Cardiac fibroblast (primary cell): ENCODE measurements at regions not wholly inside any gene's neighbourhood (a gene's known extent, or its start where the extent isn't known, plus 50 kb on each side); places are given as distances from the start of the nearest gene placed in this dataset.

Experiments
- DNase-seq, 2 donors: peaks; one replicate each; pipeline versions ENCODE4 v3.0.0 to v3.0.0-alpha.2; 2010; ENCODE audit warnings: low read depth in 2 of 2
- H3K4me3 ChIP-seq, 2 donors: replicated peaks in 1 of 2; 1 replicate in 1 of 2; 2 replicates in 1 of 2; pipeline ENCODE4 v1.5.1; 2011; ENCODE audit warnings: low read depth in 2 of 2, low read length in 2 of 2, mild to moderate bottlenecking in 2 of 2, moderate library complexity in 1 of 2
- TF ChIP-seq, protein P1 (sequence below): IDR thresholded peaks from one replicate; pipeline ENCODE4 v1.5.1; 2011; ENCODE audit warnings: low read depth, mild to moderate bottlenecking, low read length, inconsistent platforms

DNA sequence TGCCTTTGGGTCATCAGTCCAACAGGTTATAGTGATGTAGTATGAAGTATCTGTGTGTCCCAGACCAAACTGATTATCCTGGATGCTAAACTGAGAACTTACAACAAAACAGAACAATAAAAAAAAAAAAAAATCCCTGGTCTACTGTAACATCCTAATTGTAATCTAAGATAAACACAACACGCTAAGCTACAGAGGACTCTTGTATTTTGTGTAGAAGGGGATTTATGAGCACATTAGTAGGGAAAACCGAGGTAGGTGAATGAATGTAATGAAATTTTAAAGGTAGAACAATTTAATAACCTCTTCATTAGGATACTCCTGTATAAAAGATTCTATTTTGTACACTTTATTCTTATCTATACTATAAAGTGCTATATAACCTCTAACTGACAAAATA is 424.1 kb downstream of the NDFIP2 start:
- no peak for DNase-seq
- H3K4me3 ChIP-seq = no peak overlapping the region
- TF ChIP-seq, protein P1, sequence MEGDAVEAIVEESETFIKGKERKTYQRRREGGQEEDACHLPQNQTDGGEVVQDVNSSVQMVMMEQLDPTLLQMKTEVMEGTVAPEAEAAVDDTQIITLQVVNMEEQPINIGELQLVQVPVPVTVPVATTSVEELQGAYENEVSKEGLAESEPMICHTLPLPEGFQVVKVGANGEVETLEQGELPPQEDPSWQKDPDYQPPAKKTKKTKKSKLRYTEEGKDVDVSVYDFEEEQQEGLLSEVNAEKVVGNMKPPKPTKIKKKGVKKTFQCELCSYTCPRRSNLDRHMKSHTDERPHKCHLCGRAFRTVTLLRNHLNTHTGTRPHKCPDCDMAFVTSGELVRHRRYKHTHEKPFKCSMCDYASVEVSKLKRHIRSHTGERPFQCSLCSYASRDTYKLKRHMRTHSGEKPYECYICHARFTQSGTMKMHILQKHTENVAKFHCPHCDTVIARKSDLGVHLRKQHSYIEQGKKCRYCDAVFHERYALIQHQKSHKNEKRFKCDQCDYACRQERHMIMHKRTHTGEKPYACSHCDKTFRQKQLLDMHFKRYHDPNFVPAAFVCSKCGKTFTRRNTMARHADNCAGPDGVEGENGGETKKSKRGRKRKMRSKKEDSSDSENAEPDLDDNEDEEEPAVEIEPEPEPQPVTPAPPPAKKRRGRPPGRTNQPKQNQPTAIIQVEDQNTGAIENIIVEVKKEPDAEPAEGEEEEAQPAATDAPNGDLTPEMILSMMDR = no peak

DNA sequence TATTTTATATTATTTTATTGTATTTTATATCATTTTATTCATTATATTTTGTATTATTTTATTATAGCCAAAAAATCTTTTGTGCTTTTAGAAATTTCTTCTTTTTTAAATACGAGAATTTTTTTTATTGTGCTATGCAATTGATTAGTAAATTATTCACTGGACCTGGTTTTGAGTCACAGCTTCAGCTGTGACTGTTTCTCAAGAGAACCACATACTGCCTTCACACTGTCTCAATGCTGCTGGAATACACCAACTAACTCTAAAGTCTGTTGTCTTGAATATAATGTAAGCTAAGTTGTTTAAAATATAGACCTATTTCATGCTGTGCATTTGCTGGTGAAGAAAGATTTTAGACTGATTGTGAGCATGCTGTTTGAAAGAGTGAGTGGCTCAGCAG is 423.6 kb downstream of the NDFIP2 start:
- TF ChIP-seq, protein P1 = no peak
- DNase-seq = no peak
- H3K4me3 ChIP-seq = no peak overlapping the region

DNA sequence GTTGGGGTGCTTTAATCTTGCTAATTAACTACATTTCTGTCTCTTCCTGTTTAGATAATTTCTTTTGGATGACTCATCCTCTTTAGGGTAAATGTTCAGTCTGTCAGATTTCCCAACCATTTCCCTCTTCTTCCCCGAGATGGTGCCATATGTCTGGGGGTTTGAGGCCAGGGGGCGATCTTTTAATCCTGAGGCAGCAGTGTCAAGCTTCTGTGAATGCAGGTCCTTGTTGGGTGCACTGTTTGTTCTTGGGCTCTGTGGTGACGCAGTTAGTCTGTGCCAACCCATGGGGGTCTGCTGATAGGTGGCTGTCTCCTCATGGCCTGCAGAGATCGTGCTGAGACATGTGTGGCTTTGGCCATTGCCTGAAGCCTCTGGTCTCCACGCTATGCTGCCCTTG is 420.4 kb downstream of the NDFIP2 start:
- TF ChIP-seq, protein P1 = no peak
- peak; percentile 48 to 61 for DNase-seq
- no peak overlapping the region for H3K4me3 ChIP-seq

DNA sequence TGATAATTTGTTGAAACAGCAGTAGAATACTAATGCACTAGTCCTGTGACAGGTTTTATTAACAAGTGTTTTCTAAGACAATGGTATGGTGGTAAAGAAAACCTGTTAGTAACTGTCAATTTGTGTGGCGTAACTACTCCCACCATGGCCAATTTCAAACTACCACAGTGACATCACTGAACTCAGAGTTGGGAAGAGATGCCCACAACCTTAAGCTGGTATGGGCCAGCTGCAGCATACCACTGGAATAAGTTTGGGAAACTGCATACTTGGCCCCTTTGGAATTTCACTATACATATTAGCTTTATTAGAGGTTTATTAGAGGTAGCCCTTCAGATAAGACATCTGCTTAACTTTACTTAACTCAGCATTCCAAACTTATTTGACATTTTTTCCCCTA is 419.4 kb downstream of the NDFIP2 start:
- TF ChIP-seq, protein P1 = no peak
- H3K4me3 ChIP-seq = no peak overlapping the region

DNA sequence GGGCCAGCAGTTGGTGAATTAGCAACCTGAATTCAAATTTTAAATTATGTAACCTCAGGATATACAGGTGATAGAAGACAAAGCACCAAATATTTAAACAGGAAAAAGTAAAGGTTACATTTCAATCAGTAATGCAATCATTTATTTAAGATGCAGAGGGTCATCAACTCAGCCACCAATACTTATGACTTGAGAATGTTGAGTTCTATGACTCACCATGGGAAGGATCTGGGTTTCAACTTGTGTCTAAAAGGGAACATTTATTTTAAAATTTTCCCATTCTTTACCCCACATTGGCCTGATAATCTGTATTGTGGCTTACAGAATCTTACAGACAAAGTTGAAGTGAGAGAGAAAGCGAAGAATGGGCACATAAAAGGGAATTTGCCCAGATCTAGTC is 418.0 kb downstream of the NDFIP2 start:
- TF ChIP-seq, protein P1 = no peak
- no peak overlapping the region for H3K4me3 ChIP-seq
- DNase-seq = no peak

More for the DNA sequence above, 419.4 kb downstream of the NDFIP2 start:
- no peak for DNase-seq

DNA sequence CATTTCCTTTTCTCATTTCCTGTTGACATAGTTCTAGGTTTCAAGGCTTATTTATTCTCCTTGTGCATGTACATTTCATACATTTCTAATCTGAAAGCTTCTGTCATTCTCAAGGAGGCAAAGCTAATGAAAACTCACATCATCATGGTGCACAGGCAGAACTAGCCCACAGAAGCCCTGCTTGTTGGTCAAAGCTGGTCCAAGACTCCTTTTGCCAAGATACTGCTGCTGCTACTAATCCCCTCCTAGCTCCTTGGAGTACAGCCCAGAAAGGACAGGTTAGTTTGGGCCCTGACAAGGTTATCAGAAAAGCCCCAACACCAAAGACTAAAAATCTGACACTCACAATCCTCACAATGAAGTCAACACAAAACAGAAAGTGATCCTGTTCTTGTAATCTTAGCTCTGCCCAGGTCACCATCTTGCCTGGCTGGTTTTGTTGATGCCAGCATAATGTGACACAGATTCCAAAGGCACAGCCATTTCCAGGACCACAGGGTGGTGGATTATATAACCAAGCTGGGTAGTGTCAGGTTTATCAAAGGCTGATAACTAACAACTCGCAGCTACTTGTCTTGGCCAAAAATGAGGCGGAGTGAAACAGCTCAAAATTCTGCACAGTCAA is 417.4 kb downstream of the NDFIP2 start:
- H3K4me3 ChIP-seq = no peak overlapping the region
- no peak for DNase-seq
- TF ChIP-seq, protein P1 = no peak

DNA sequence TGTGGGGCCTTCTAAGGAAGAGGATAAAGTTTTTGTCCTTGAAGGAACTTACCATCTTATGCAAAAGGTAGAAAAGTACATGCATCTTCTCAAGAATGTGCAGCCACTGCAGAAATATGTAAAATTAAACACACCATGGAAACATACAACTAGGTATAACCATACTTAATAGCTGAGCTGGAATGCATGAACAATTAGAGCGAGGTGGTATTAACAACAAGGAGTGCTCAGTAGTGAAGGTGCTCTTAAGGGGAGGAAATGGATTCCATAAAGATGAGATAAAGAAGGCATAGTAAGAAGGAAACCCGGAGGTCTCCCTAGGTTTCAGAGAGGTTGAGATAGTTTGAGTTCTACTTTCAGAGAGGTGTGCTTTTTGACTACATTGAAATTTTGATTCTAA is 415.9 kb downstream of the NDFIP2 start:
- H3K4me3 ChIP-seq = no peak overlapping the region
- TF ChIP-seq, protein P1 = no peak
- DNase-seq = no peak
